HFFc6 (cell line): ENCODE measurements at regions not wholly inside any gene's neighbourhood (a gene's known extent, or its start where the extent isn't known, plus 50 kb on each side); places are given as distances from the start of the nearest gene placed in this dataset.

ENCODE experiments used
- DNase-seq: peaks from one replicate; pipeline ENCODE4 v3.0.0-alpha.2; 2018
- H3K27ac Mint-ChIP-seq: 2 replicates; pipeline ENCODE4 v1.8.0; 2020; ENCODE audit warnings: mild to moderate bottlenecking, mixed read lengths
- H3K27me3 Mint-ChIP-seq: 2 replicates; pipeline ENCODE4 v1.8.0; 2021; ENCODE audit warnings: mild to moderate bottlenecking, moderate library complexity, mixed read lengths; ENCODE audit not compliant: insufficient read depth
- H3K36me3 Mint-ChIP-seq: 2 replicates; pipeline ENCODE4 v1.8.0; 2021; ENCODE audit warnings: low read depth, mixed read lengths
- H3K4me1 Mint-ChIP-seq: 2 replicates; pipeline ENCODE4 v1.8.0; 2020; ENCODE audit warnings: low read depth, mixed read lengths
- H3K4me3 Mint-ChIP-seq: 2 replicates; pipeline ENCODE4 v1.8.0; 2020; ENCODE audit warnings: mild to moderate bottlenecking, moderate library complexity, mixed read lengths
- H3K9me3 Mint-ChIP-seq: 2 replicates; pipeline ENCODE4 v1.8.0; 2020; ENCODE audit warnings: mild to moderate bottlenecking, mixed read lengths
- TF ChIP-seq, protein P1 (sequence below): fragments of 200-600 bp; sonication (generic); IDR thresholded peaks from 2 replicates; pipeline ENCODE4 v1.5.0; 2021; ENCODE audit warnings: antibody characterized with exemption, mild to moderate bottlenecking

DNA sequence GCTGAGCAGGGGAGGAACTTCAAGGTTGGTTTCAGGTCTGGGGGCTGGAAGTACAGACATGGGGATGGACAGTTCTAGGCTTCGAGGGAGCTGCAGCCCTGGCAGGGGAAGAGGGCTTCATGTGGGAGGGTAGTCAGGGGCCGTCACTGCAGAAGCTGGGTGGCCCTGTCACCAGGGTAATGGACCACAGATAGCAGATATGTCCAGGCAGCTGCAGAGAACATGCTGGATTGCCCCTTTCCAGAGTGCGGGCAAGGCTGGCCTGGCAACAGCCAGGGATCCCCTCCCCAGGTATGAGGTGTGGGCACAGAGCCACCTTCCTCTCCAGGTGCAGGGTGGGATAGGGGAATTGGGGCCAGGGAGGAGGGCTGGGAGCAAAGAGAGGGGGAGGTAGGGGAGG, 206.5 kb downstream of the GADD45G start:
- H3K27ac Mint-ChIP-seq, result no peak overlapping the region
- TF ChIP-seq, protein P1, sequence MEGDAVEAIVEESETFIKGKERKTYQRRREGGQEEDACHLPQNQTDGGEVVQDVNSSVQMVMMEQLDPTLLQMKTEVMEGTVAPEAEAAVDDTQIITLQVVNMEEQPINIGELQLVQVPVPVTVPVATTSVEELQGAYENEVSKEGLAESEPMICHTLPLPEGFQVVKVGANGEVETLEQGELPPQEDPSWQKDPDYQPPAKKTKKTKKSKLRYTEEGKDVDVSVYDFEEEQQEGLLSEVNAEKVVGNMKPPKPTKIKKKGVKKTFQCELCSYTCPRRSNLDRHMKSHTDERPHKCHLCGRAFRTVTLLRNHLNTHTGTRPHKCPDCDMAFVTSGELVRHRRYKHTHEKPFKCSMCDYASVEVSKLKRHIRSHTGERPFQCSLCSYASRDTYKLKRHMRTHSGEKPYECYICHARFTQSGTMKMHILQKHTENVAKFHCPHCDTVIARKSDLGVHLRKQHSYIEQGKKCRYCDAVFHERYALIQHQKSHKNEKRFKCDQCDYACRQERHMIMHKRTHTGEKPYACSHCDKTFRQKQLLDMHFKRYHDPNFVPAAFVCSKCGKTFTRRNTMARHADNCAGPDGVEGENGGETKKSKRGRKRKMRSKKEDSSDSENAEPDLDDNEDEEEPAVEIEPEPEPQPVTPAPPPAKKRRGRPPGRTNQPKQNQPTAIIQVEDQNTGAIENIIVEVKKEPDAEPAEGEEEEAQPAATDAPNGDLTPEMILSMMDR, result no peak
- H3K36me3 Mint-ChIP-seq, result no peaks in the 10 kb centered on the region
- peaks cover 78% of the 10 kb centered on the region for H3K9me3 Mint-ChIP-seq
- no peaks in the 10 kb centered on the region; the same call in 1 of the 2 replicates for H3K27me3 Mint-ChIP-seq
- H3K4me3 Mint-ChIP-seq, result no peak overlapping the region
- no peaks in the 10 kb centered on the region for H3K4me1 Mint-ChIP-seq
- no peak for DNase-seq

GRCh38 chr9:89811886-89812450, 207.2 kb downstream of the GADD45G start:
- Mint-ChIP-seq H3K4me1 (no peaks in the 10 kb centered on the region), H3K9me3 (peaks cover 78% of the 10 kb centered on the region), H3K27ac (no peak overlapping the region), H3K27me3 (no peaks in the 10 kb centered on the region; the same call in 1 of the 2 replicates), H3K4me3 (no peak overlapping the region), H3K36me3 (no peaks in the 10 kb centered on the region)
- DNase-seq, result no peak
- TF ChIP-seq, protein P1, result no peak

DNA sequence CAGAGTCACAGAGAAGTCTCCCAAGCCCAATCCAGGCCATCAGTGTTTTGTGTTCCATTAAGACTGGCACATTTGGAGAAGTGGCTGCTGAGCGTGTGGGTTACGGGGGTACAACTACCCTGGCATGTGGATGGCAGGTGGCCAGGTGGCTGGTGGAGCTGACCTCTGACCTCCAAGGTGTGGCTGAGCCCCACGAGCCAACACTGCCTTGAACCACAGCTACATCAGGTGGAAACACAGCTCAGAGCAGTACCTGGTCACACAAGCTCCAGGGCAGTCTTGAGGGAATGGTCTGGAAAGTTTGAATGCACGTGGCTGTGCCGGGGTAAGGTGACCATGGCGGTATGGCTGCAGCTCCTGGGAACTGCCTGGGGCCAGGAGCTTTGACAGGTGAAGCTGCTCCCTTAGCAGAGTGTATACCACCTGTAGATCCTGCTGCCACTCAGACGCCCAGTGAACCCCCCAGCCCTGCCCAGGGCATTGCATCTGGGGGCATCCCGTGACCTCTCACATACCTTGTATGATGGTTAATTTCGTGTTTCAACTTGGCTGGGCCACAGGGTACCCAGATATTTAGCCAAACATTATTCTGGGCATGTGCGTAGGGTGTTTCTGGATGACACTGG, 207.9 kb downstream of the GADD45G start:
- TF ChIP-seq, protein P1, result no peak
- peaks cover 2% of the 10 kb centered on the region for H3K27me3 Mint-ChIP-seq
- no peaks in the 10 kb centered on the region for H3K4me1 Mint-ChIP-seq
- H3K9me3 Mint-ChIP-seq, result peaks cover 78% of the 10 kb centered on the region
- H3K36me3 Mint-ChIP-seq, result no peaks in the 10 kb centered on the region
- no peak for DNase-seq
- no peak overlapping the region for H3K27ac Mint-ChIP-seq
- no peak overlapping the region for H3K4me3 Mint-ChIP-seq

DNA sequence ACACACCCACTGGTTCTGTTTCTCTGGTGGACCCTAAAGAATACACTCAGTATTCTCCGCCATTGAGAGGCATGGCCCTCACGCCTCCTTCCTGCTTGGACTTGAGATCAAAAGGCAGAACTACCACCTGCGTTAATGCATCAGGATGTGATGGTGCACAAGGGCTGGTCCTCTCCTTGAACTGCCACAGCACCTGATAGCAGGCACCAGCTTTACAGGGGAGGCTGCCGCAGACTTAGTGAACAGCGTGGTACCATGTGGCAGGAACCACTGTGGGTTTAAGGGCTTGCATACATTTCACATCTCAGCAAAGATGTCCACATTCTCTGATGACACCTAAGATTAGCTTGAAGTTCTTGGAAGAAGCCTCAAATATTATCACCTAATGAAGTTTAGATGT, 208.7 kb downstream of the GADD45G start:
- H3K36me3 Mint-ChIP-seq, result no peaks in the 10 kb centered on the region

DNA sequence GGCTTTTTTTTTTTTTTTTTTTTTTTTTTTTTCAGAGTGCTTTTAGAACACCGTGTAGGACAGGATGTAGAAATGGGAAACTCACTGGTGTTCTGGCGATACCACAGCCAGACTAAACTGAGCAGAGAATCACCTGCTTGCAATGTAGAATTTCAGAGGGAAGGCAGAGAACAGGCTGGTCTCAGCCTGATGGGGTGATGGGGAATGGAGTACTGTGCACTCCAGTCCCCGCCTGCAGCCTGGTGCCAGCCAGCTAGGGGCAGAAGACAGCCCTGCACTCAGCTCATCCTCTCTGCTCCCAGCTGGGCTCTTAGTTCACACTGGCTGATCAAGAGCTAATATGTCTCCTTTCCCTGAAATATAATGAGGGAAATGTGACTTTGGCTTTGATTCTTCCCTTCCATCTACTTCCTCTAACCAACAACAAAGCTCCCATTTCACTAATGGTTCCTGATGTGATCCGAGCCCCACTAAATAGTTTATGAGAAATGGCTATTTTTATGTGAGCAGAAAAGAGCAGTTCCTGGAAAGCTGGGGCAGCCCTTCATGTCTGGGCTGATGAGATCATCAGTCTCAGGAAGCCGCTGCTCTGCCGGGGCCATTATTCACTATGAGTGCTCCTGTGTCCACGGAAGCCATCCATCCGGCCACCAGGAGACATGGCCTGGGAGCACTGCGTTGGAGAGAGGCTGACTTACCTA, 209.7 kb downstream of the GADD45G start:
- Mint-ChIP-seq H3K36me3 (no peaks in the 10 kb centered on the region), H3K4me1 (no peaks in the 10 kb centered on the region), H3K4me3 (no peak overlapping the region), H3K27ac (no peak overlapping the region), H3K9me3 (peaks cover 83% of the 10 kb centered on the region), H3K27me3 (peaks cover 2% of the 10 kb centered on the region)
- DNase-seq, result no peak
- TF ChIP-seq, protein P1, result no peak

More for the DNA sequence above, 208.7 kb downstream of the GADD45G start:
- H3K4me1 Mint-ChIP-seq, result no peaks in the 10 kb centered on the region
- no peak overlapping the region for H3K4me3 Mint-ChIP-seq
- TF ChIP-seq, protein P1, result no peak
- H3K27me3 Mint-ChIP-seq, result peaks cover 2% of the 10 kb centered on the region
- H3K27ac Mint-ChIP-seq, result no peak overlapping the region
- no peak for DNase-seq
- H3K9me3 Mint-ChIP-seq, result peaks cover 83% of the 10 kb centered on the region
